Karpas-422 (cell line): ENCODE measurements at regions not wholly inside any gene's neighbourhood (a gene's known extent, or its start where the extent isn't known, plus 50 kb on each side); places are given as distances from the start of the nearest gene placed in this dataset.

ENCODE experiments used
- DNase-seq: peaks from one replicate; pipeline ENCODE4 v3.0.0-alpha.2; 2015
- H2AFZ ChIP-seq: fragments of 200-600 bp; sonication (generic); 2 replicates; pipeline ENCODE4 v1.6.1; 2014; ENCODE audit warnings: antibody characterized with exemption, low read length, mixed read lengths
- H3K27ac ChIP-seq: fragments of 200-600 bp; sonication (generic); 2 replicates; pipeline ENCODE4 v1.5.1; 2014; ENCODE audit warnings: mild to moderate bottlenecking, low read length, moderate library complexity
- H3K27me3 ChIP-seq: fragments of 200-600 bp; sonication (generic); 2 replicates; pipeline ENCODE4 v1.6.1; 2014; ENCODE audit warnings: low read length, mixed read lengths
- H3K36me3 ChIP-seq: fragments of 200-600 bp; sonication (generic); 2 replicates; pipeline ENCODE4 v1.6.1; 2014; ENCODE audit warnings: low read length, mixed read lengths; ENCODE audit not compliant: insufficient read depth
- H3K4me1 ChIP-seq: fragments of 200-600 bp; sonication (generic); 2 replicates; pipeline ENCODE4 v1.6.1; 2014; ENCODE audit warnings: mild to moderate bottlenecking, low read length, mixed read lengths
- H3K4me2 ChIP-seq: fragments of 200-600 bp; sonication (generic); 2 replicates; pipeline ENCODE4 v1.6.1; 2014; ENCODE audit warnings: low read length, low read depth, mild to moderate bottlenecking; ENCODE audit not compliant: poor library complexity, severe bottlenecking
- H3K4me3 ChIP-seq: fragments of 200-600 bp; sonication (generic); 2 replicates; pipeline ENCODE4 v1.5.1; 2014; ENCODE audit warnings: mild to moderate bottlenecking, antibody characterized with exemption, low read length, mixed read lengths
- H3K79me2 ChIP-seq: fragments of 200-600 bp; sonication (generic); 2 replicates; pipeline ENCODE4 v1.6.1; 2014; ENCODE audit warnings: mild to moderate bottlenecking, low read length, mixed read lengths
- H3K9ac ChIP-seq: fragments of 200-600 bp; sonication (generic); 2 replicates; pipeline ENCODE4 v1.6.0; 2014; ENCODE audit warnings: low read length
- H3K9me2 ChIP-seq: fragments of 200-600 bp; sonication (generic), shearing (Covaris generic); replicated peaks from 2 replicates; pipeline ENCODE4 v1.6.0; 2014; ENCODE audit warnings: mild to moderate bottlenecking, low read length, moderate library complexity; ENCODE audit not compliant: insufficient read depth
- H3K9me3 ChIP-seq: fragments of 300-700, 200-600 bp; sonication (generic); 2 replicates; pipeline ENCODE4 v1.6.1; 2014; ENCODE audit warnings: low read length, mixed read lengths
- H4K20me1 ChIP-seq: fragments of 200-600 bp; sonication (generic); 2 replicates; pipeline ENCODE4 v1.6.1; 2014; ENCODE audit warnings: mild to moderate bottlenecking, antibody characterized with exemption, low read length, low read depth; ENCODE audit not compliant: insufficient read depth

- no peak overlapping the region for H3K4me2 ChIP-seq
Measured at GRCh38 chr5:109486200-109486804, 76.5 kb upstream of the PJA2 start.

DNA sequence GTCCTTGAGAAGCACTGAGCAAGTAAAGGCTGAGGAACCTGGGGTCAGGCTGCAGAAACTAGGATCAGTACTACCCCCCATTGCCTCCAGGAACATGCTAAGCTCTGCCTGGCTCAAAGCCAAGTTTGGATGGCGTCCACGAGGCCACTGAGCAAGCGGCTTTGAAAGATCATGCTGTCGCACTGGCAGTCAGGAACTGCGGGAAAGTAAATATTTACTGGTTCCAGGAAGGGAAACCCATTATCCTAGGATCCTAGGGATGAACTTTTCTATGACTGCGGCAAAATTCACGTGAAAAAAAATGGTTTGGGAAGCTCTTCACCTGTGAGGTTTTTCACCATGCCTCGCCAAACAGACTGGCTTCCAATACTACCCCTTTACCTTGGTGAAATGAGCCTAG, 75.3 kb upstream of the PJA2 start:
- H3K4me2 ChIP-seq, result no peak overlapping the region

More at GRCh38 chr5:109486200-109486804, 76.5 kb upstream of the PJA2 start:
- Histone ChIP-seq H3K4me3 (no peak overlapping the region), H3K27me3 (no peaks in the 10 kb centered on the region), H3K9me2 (no peaks in the 10 kb centered on the region), H2AFZ (no peak overlapping the region), H4K20me1 (no peaks in the 10 kb centered on the region), H3K79me2 (no peaks in the 10 kb centered on the region), H3K36me3 (no peaks in the 10 kb centered on the region), H3K4me1 (no peaks in the 10 kb centered on the region), H3K27ac (no peak overlapping the region), H3K9me3 (no peaks in the 10 kb centered on the region), H3K9ac (no peak overlapping the region)
- no peak for DNase-seq

GRCh38 chr5:109484597-109484996, 74.8 kb upstream of the PJA2 start:
- no peak overlapping the region for H3K4me3 ChIP-seq
- no peaks in the 10 kb centered on the region for H3K79me2 ChIP-seq
- no peak overlapping the region for H3K27ac ChIP-seq
- no peaks in the 10 kb centered on the region for H4K20me1 ChIP-seq
- no peak for DNase-seq
- no peak overlapping the region for H3K9ac ChIP-seq
- no peak overlapping the region for H3K4me2 ChIP-seq
- H2AFZ ChIP-seq, result no peak overlapping the region
- H3K9me3 ChIP-seq, result no peaks in the 10 kb centered on the region
- no peaks in the 10 kb centered on the region for H3K4me1 ChIP-seq
- H3K36me3 ChIP-seq, result no peaks in the 10 kb centered on the region
- H3K9me2 ChIP-seq, result no peaks in the 10 kb centered on the region
- no peaks in the 10 kb centered on the region for H3K27me3 ChIP-seq

More for the DNA sequence above, 75.3 kb upstream of the PJA2 start:
- no peak for DNase-seq
- H3K27me3 ChIP-seq, result no peaks in the 10 kb centered on the region
- H3K79me2 ChIP-seq, result no peaks in the 10 kb centered on the region
- H3K4me3 ChIP-seq, result no peak overlapping the region
- no peaks in the 10 kb centered on the region for H3K36me3 ChIP-seq
- no peak overlapping the region for H3K27ac ChIP-seq
- H3K4me1 ChIP-seq, result no peaks in the 10 kb centered on the region
- no peaks in the 10 kb centered on the region for H3K9me2 ChIP-seq
- H2AFZ ChIP-seq, result no peak overlapping the region
- no peaks in the 10 kb centered on the region for H3K9me3 ChIP-seq
- H4K20me1 ChIP-seq, result no peaks in the 10 kb centered on the region
- H3K9ac ChIP-seq, result no peak overlapping the region

DNA sequence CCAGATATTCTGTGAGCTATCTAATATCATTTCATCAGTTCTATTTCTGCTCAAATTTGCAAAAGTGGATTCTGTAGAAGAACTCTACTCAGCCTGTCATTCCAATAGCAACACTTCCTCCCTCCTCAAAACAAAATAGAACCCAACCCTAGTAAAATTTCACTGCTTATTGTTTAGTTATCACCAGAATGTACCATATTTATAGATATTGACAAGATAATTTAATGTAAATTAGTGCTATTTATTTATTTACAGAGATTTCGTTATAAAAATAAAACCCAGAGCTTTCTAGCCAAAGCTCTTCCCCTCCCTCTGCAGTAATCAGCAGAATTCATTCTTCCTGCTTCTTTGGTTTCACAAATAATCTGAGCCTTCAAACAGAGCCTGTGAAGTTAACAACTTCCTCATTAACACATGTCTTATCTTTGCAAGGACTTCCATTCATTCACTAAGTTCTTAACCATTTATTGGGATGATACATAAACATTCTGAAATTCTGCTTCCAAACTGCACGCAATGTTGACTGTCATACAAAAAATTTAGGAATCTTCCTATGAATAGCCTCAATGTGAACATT, 73.7 kb upstream of the PJA2 start:
- H3K27ac ChIP-seq, result no peak overlapping the region
- H3K9me2 ChIP-seq, result no peaks in the 10 kb centered on the region
- no peak for DNase-seq
- no peaks in the 10 kb centered on the region for H3K79me2 ChIP-seq
- no peak overlapping the region for H2AFZ ChIP-seq
- H3K27me3 ChIP-seq, result no peaks in the 10 kb centered on the region
- no peak overlapping the region for H3K4me2 ChIP-seq
- H3K36me3 ChIP-seq, result no peaks in the 10 kb centered on the region
- no peaks in the 10 kb centered on the region for H3K9me3 ChIP-seq
- H3K9ac ChIP-seq, result no peak overlapping the region
- no peaks in the 10 kb centered on the region for H4K20me1 ChIP-seq
- no peaks in the 10 kb centered on the region for H3K4me1 ChIP-seq
- no peak overlapping the region for H3K4me3 ChIP-seq

- no peak overlapping the region for H2AFZ ChIP-seq
- no peaks in the 10 kb centered on the region for H3K27me3 ChIP-seq
- H3K4me3 ChIP-seq, result no peak overlapping the region
- H4K20me1 ChIP-seq, result no peaks in the 10 kb centered on the region
- H3K4me2 ChIP-seq, result no peak overlapping the region
- H3K9ac ChIP-seq, result no peak overlapping the region
- H3K36me3 ChIP-seq, result no peaks in the 10 kb centered on the region
- no peaks in the 10 kb centered on the region for H3K79me2 ChIP-seq
- H3K4me1 ChIP-seq, result no peaks in the 10 kb centered on the region
- no peaks in the 10 kb centered on the region for H3K9me3 ChIP-seq
- no peaks in the 10 kb centered on the region for H3K9me2 ChIP-seq
- DNase-seq, result no peak
- H3K27ac ChIP-seq, result no peak overlapping the region
Measured at GRCh38 chr5:109482748-109483147, 73.0 kb upstream of the PJA2 start.

DNA sequence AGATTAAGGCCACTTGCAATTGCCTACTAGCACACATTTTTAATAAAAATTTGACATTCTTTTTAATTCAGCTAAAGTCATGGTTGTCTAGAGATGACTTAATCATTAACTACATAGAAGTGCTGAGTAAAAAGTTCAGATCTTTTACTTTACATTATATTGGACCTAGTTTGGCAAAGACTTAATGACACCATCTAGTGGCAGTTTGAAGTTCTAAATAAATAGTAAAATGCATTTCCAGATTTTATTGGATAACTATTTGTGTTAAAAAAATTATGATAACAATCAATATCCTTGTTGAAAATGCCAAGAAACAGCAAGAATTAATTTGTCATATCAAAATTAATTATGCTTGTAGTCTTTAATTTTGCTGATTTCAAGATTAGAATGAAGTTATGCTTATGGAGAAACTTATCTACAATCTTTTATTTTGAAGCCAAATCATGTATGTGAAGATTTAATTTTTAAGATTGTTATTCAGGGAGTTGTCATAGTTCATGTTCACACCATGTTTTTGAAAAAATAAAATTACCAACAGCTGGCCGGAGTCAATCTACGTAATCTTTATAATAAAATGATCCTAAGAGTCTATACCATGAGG, 69.6 kb upstream of the PJA2 start:
- Histone ChIP-seq H4K20me1 (no peaks in the 10 kb centered on the region), H3K9me2 (no peaks in the 10 kb centered on the region), H3K27me3 (no peaks in the 10 kb centered on the region), H3K36me3 (no peaks in the 10 kb centered on the region), H3K79me2 (no peaks in the 10 kb centered on the region), H3K4me3 (no peak overlapping the region), H3K27ac (no peak overlapping the region), H3K4me2 (no peak overlapping the region), H3K4me1 (no peaks in the 10 kb centered on the region), H3K9me3 (no peaks in the 10 kb centered on the region), H2AFZ (no peak overlapping the region), H3K9ac (no peak overlapping the region)
- peak; percentile 72 for DNase-seq

DNA sequence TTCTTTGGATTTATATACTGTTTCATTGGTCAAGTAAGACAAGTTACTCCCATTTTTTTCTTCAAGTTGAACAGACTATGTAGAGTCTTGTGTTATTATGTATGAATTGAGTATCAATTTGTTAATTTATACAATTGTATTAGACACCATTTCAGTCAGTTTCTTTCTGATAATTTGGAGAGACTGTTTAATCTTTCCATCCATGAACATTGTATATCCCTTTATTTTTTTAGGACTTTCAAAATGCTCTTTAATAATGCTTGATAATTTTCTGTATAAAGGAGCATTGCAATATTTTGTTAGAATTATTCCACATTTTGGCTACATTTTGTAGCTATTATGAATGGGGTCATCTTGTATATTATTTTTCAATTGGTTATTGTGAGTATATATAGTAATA, 69.1 kb upstream of the PJA2 start:
- Histone ChIP-seq H3K27ac (no peak overlapping the region), H3K4me2 (no peak overlapping the region), H3K79me2 (no peaks in the 10 kb centered on the region), H3K9me2 (no peaks in the 10 kb centered on the region), H3K4me1 (no peaks in the 10 kb centered on the region), H3K9me3 (no peaks in the 10 kb centered on the region), H3K4me3 (no peak overlapping the region), H4K20me1 (no peaks in the 10 kb centered on the region), H3K36me3 (no peaks in the 10 kb centered on the region), H3K27me3 (no peaks in the 10 kb centered on the region), H2AFZ (no peak overlapping the region), H3K9ac (no peak overlapping the region)
- DNase-seq, result no peak

DNA sequence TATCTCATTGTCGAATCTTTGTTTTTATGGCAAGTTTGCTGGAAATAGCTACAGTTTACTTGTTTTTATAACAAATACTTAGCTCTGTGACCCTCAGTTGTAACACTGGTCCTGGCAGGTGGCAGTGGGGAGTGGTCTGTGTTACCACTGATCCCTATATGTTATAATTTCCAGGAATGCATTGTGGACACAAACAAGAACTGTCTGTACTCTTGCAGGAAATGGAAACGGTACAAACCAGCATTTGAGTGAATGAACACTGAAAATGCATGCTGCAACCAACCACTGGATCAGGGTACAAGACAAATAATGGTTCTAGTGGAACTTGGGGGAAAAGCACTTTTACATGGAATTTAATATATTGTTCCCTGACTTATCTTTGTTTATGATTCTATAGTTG, 66.5 kb upstream of the PJA2 start:
- Histone ChIP-seq H3K9me3 (no peaks in the 10 kb centered on the region), H4K20me1 (no peaks in the 10 kb centered on the region), H3K27ac (no peak overlapping the region), H3K9me2 (no peaks in the 10 kb centered on the region), H3K36me3 (no peaks in the 10 kb centered on the region), H3K4me2 (no peak overlapping the region), H3K79me2 (no peaks in the 10 kb centered on the region), H3K27me3 (no peaks in the 10 kb centered on the region), H3K4me1 (no peaks in the 10 kb centered on the region), H3K4me3 (no peak overlapping the region), H3K9ac (no peak overlapping the region), H2AFZ (no peak overlapping the region)
- DNase-seq, result no peak
